HG03064 (cell line): ENCODE measurements at regions not wholly inside any gene's neighbourhood (a gene's known extent, or its start where the extent isn't known, plus 50 kb on each side); places are given as distances from the start of the nearest gene placed in this dataset.
"Not testable (repeated sequence)": the region's sequence is repeated elsewhere in the genome, so short reads cannot be mapped to it uniquely, and the experiment has no call there.

Source experiments
- ATAC-seq: cut with Tn5 transposase; IDR thresholded peaks from one replicate; pipeline ENCODE4 v1.9.1; 2021; ENCODE audit warnings: low read depth; ENCODE audit not compliant: unreplicated experiment

- ATAC-seq: no peak
Measured at GRCh38 chr2:65767946-65768345, 335.5 kb upstream of the SPRED2 start.

- ATAC-seq: no peak
Measured at GRCh38 chr2:65766768-65767267, 334.4 kb upstream of the SPRED2 start.

GRCh38 chr2:65765376-65765775 lies 333.0 kb upstream of the SPRED2 start:
- no peak for ATAC-seq

GRCh38 chr2:65762068-65762467 lies 329.7 kb upstream of the SPRED2 start:
- no peak for ATAC-seq

DNA sequence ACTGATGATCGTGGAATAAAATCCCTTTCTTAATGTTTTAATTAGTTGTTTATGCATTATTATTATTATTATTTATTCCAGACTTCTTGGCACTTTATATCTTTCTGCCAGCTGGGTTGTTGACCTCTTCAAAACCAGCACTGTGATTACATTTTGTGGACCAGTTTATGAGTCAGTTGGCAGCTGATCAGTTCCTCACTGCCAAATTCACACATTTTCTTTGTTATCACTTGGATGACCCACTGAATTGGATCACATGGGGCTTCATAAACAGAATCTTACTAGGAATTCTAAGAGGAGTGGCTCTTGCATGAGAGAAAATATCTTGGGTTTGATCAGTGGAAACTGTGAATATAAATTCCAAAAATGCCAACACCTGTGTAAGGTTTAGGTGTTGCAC lies 321.8 kb upstream of the SPRED2 start:
- no peak for ATAC-seq

DNA sequence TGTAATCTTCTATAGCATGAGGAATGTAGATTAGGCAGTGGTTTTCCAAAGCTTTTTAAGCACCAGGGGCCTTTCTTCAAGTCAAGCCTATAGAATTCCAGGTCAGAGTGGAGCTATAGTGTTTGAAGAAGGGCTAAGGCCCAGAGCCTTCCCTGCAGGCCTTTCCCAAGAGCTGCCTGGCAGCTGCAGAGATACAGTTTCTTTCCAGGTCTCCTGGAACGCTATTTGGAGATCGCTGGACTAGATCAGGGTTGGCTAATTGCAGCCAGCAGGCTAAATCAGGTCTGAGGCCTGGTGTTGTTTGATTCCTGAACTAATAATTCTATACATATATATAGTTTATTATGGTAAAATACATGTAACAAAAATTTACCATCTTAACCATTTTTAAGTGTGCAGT lies 319.0 kb upstream of the SPRED2 start:
- no peak for ATAC-seq

DNA sequence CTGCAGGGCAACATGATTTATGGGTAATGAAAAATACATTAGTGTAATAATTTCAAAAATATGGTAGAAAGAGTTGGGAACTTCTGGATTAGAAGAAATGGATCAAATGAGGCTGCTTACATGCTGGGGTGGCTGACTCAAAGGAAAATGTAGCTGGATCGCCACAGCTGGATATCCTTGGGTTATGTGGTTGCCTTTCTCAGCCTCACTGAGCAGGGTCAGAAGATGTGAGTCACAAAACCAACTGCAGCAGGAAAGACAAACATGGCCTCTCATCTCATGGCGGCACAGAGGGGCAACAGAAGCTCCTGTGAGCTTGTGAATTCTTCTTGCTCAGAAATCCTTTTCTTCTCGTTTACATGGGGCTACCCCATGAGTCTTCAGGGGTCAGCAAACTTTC lies 317.1 kb upstream of the SPRED2 start:
- no peak for ATAC-seq

DNA sequence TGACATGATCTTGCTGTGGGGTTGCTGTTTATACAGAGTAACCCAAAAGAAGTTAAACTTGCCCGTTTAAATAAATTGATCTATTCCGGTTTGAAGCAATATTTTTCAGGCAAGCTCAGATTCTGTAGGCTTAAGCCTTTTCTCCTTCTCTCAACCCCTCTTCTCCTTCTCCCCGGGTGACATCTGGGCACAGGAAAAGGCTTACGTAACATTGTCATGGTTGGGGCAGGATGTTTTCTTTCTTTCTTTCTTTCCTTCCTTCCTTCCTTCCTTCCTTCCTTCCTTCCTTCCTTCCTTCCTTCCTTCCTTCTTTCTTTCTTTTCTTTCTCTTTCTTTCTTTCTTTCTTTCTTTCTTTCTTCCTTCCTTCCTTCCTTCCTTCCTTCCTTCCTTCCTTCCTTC lies 315.5 kb upstream of the SPRED2 start:
- ATAC-seq: not testable (repeated sequence)

GRCh38 chr2:65746931-65747675 lies 314.7 kb upstream of the SPRED2 start:
- no peak for ATAC-seq

- no peak for ATAC-seq
Measured at GRCh38 chr2:65744477-65745200, 312.2 kb upstream of the SPRED2 start.

GRCh38 chr2:65742977-65743376 lies 310.6 kb upstream of the SPRED2 start:
- ATAC-seq: no peak

DNA sequence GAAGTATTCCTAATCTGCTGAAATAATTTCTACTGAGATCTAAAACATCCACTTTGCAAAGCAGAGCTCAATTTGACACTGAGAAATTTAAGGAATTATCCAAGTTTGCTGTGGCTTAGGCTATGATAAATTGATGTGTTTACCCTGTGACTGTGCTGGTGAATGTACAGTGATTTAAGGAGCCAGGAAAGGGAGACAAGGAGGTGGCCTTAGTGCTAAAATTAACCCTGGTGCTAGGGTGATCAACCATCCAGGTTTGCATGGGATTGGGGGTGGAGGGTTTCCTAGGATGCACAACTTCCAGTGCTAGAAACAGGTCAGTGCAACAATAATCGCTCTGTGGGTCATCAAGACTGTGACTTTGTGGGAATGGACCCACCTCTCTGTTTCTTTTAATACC lies 307.5 kb upstream of the SPRED2 start:
- ATAC-seq: no peak

- no peak for ATAC-seq
Measured at GRCh38 chr2:65737452-65738011, 305.1 kb upstream of the SPRED2 start.

GRCh38 chr2:65731476-65731875 lies 299.1 kb upstream of the SPRED2 start:
- no peak for ATAC-seq

DNA sequence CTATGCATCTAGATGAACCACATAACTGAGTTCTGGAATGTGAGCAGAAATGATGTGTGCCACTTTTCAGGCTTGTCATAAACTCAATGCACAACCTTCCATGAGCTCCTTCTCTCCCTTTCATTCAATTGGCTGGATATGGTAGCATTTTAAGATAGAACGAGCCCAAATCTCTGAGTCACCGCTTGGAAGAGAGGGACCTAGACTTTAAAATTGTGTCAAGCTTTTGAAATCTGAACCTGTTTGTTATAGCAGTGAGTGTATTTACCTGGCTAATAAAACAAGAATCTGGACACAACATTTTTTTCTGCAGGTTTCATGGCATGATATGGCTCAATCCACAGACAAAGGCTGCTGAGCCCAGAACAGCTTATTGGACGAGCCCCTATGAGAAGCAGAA lies 297.8 kb upstream of the SPRED2 start:
- no peak for ATAC-seq

DNA sequence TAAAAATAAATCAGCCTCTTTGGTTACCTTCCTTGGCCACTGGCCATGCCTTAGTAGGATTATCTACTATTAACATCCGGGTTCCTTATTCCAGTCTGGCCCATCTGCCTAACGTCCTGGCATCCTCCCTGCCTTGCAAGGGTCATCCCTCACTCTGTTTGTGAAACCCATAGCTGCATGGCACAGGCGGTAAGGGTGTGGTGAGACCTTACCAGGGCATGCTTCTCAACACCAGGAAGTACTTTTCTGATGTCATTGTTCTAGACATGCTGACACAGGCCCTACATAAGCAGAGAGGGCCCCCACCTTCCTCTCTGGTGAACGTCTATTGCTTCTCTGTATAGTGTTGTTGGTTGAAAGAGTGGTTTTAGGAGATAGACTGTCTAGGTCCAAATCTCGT lies 296.8 kb upstream of the SPRED2 start:
- ATAC-seq: no peak

DNA sequence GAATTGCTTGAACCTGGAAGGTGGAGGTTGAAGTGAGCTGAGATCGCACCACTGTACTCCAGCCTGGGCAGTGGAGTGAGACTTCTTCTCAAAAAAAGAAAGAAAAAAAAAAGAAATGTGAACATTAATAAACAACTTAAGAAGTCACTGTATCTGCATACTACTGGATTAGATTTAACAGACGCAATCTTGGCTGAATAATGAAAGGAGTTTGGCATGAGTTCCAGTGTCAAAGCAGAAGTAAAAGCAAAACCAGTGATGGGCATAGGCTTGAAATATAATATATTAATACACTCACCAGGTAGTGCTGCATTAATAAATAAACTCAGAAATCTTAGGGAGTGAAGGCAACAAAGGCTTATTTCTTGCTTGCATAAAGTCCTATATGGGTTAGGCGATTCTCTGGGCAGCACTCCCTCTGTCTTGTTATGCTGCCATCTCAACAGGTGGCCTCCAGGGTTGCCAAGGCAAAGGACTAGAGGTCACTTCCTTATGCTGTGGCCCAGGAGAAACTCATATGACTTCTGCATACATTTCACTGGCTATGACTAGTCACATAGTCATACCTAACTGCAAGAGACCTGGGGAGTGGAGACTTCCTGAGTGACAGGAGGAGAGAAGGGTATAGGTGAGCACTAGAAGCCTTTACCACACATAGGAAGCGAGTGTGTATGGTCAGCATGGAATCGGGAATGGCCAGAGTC lies 296.2 kb upstream of the SPRED2 start:
- no peak for ATAC-seq

DNA sequence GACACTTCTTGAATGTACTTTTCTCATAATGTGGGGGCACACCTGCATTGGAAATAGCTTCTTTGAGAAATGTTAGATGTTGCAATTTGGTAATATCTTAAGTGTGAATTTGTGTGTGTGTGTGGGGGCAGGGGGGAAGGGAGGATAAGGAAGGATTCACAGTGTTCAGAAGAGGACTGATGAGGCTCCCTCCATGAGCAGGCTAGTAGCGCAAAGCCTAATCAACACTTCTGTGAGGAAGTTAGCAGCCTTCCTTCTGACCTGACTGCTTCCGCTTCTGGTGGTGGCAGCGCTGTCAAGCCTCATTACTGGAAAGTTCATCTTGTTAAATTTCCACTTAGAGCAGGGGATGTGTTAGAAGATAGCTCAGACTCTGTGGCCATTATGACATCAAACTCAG lies 295.4 kb upstream of the SPRED2 start:
- no peak for ATAC-seq

DNA sequence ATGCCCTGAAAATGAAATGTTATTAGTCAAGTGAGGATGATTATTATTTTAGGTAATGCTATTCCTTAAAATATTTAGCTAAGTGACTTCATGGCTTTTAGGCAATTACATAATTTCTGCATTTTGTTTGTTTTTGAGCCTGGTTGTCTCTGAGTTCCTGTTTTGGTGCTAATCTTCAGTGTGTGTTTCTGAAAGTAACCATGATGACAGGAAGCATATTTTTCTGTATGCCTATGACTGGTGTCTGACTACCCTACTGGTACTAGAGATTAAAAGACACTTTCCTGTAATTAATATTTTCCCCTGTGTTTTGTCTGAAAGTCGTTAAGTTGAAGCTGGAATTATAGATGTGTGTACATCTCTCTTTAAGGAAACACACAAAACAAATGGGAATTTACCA lies 295.0 kb upstream of the SPRED2 start:
- no peak for ATAC-seq

DNA sequence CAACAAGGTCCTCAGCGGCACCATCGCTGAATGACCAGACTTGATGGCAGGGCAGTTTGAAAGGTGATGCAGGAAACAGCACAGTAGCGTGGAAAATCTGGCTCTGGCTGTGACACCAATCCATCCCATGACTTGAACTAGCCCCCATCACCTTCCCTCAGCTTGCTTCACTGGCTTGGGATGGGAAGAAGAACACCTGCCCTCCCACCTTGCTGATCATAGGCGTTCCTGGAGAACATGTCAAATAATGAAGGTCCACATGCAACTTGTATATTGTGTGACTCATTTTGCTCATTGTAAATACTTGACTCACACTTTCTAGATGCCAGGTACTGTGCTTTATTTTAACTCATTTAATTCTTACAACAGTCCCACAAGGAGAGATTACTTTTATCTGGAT lies 292.4 kb upstream of the SPRED2 start:
- ATAC-seq: no peak

DNA sequence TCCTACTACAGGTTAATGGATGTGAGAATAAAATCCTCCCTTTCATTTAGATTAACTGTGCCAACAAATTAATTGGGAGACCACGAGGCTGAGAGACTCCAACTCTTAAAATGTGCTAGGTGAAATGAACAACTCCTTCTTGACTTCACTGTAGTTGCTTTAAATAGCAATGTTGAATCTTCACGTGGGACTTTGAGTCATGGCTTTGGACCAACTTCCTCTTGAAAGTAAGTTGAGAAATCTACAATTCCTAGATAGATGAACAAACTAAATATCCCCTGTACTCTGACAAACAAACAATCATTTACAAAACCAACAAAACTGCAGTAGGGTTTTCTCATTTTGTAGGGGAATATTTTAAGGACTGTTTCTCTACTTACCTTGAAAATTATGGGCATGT lies 291.9 kb upstream of the SPRED2 start:
- no peak for ATAC-seq
